GM12878 (cell line): ENCODE measurements at regions not wholly inside any gene's neighbourhood (a gene's known extent, or its start where the extent isn't known, plus 50 kb on each side); places are given as distances from the start of the nearest gene placed in this dataset.

ENCODE experiments used
- BRCA1 ChIP-seq: IDR thresholded peaks from 2 replicates; pipeline ENCODE4 v1.6.1; 2011; ENCODE audit warnings: low read depth, low read length, improper control_type of control experiment
- CHD2 ChIP-seq: IDR thresholded peaks from 2 replicates; pipeline ENCODE4 v1.6.1; 2011; ENCODE audit warnings: low read depth, low read length, improper control_type of control experiment, borderline replicate concordance
- EZH2 ChIP-seq: IDR thresholded peaks from 2 replicates; pipeline ENCODE4 v1.6.1; 2012; ENCODE audit warnings: low read depth, mild to moderate bottlenecking, control low read depth, inconsistent platforms, low read length, borderline replicate concordance; ENCODE audit not compliant: control insufficient read depth
- NFYA ChIP-seq: IDR thresholded peaks from 2 replicates; pipeline ENCODE4 v1.6.1; 2011; ENCODE audit warnings: low read depth, mild to moderate bottlenecking, low read length, improper control_type of control experiment, borderline replicate concordance
- SP1 ChIP-seq: IDR thresholded peaks from one replicate; pipeline ENCODE4 v1.6.1; 2011; ENCODE audit warnings: low read depth, low read length
- TF ChIP-seq, protein P1 (sequence below), 3 experiments: IDR thresholded peaks in 2 of 3; conservative IDR thresholded peaks in 1 of 3; 2 replicates each; pipeline ENCODE4 v1.5.1; 2011; ENCODE audit warnings: low read depth in 3 of 3, low read length in 3 of 3, mild to moderate bottlenecking in 3 of 3, control low read depth in 2 of 3, moderate library complexity in 2 of 3, inconsistent platforms in 1 of 3, mixed read lengths in 1 of 3; ENCODE audit not compliant: control insufficient read depth in 2 of 3, insufficient read depth in 1 of 3; ENCODE audit errors: extremely low read depth in 1 of 3

DNA sequence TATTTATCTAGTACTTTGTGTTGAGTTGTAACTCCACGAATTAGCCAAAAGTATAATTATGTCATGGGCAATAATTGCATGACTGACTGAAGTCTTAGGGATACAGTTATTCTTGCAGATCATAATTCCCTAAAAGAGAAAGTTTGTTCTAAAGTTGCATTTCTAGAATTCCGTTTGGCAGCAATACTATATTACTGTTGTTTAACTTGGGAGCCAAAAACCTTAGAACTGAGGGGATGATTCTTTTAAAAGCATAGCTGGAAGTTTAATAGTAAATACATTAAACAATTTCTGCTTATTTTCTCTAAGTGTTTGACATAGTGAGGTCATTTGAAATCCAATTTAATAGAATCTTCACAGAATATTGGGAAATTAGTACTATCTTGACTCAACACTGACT lies 356.4 kb upstream of the ADAMTS5 start:
- TF ChIP-seq EZH2 (no peak), SP1 (no peak), CHD2 (no peak), BRCA1 (no peak), NFYA (no peak)
- TF ChIP-seq, protein P1, sequence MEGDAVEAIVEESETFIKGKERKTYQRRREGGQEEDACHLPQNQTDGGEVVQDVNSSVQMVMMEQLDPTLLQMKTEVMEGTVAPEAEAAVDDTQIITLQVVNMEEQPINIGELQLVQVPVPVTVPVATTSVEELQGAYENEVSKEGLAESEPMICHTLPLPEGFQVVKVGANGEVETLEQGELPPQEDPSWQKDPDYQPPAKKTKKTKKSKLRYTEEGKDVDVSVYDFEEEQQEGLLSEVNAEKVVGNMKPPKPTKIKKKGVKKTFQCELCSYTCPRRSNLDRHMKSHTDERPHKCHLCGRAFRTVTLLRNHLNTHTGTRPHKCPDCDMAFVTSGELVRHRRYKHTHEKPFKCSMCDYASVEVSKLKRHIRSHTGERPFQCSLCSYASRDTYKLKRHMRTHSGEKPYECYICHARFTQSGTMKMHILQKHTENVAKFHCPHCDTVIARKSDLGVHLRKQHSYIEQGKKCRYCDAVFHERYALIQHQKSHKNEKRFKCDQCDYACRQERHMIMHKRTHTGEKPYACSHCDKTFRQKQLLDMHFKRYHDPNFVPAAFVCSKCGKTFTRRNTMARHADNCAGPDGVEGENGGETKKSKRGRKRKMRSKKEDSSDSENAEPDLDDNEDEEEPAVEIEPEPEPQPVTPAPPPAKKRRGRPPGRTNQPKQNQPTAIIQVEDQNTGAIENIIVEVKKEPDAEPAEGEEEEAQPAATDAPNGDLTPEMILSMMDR (IDR thresholded peaks at IDR 0.05 in 2 of 3, conservative IDR thresholded peaks at IDR 0.05 in 1 of 3; ENCODE audit: control insufficient read depth in 2 of 3, extremely low read depth in 1 of 3, insufficient read depth in 1 of 3, low read depth in 3 of 3, low read length in 3 of 3): no peak
